ENCODE measurements at regions not wholly inside any gene's neighbourhood (a gene's known extent, or its start where the extent isn't known, plus 50 kb on each side); places are given as distances from the start of the nearest gene placed in this dataset.

GRCh38 chr13:40161351-40161810 is 505.1 kb downstream of the FOXO1 start:
- H3K4me3 ChIP-seq (ENCODE audit: low read depth, low read length) = no peak overlapping the region

GRCh38 chr13:40161931-40162330 is 504.5 kb downstream of the FOXO1 start:
- H3K4me3 ChIP-seq (ENCODE audit: low read depth, low read length) = no peak overlapping the region

DNA sequence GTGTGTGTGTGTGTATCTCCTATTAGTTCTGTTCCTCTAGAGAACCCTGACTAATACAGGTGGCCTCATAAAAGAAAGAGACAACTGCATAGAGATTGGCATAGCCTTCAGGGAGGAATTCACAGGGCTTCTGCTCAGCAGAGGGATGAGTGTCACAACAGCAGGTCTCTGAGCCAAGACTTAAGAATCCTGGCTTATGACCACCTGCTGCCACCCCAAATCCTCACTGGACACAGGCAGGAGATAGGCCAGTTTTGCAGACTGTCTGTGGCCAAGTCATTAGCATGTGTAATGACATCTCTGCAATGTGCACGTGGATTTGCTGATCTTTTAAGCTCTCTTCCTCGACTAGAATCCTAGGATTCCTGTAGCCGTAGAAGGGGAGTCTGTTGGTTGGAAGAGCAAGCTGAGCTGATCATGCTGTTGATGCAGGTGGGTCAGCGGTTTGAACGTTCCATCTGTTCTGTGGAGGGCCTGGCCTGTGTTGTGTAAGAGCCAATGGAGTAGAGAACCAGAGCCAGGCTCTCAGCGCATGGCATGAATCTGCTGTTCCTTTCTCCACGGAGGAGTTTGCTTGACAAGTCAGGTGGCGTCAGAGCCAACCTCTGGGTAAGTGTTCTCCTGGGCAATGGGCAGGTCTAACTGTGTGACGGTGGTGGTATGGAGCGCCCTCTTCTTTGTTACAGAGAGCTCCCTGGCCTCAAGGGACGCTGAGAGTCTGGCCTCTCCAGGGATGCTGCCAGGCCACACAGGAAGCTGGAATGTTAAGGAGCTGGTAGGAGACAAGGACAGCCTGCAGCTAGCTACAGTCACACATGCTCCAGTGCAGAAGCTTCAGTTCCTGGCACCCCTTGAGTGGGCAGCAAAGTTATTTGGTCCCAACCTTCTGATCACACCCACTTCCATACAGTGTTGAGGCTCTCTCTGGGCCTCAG is 503.1 kb downstream of the FOXO1 start:
- H3K4me3 ChIP-seq (ENCODE audit: low read depth, low read length) = no peak overlapping the region

DNA sequence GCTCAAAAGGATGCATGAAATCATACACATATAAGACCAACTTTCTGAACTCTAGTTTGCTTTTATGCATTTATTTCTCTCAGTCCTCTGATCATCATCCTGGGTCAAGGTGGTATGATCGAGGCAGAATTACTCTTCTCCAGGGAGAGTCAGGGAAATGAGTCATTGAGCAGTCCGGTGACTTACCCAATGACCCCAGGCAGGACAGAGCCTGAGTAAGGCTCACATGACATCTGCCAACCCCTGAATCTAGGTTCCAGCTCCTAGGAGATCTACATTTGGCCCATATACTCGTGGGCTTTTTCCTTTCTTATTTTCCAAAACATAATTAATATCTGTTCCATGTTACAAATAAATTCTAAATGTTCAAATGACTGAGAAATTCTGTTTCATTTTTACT is 502.3 kb downstream of the FOXO1 start:
- H3K4me3 ChIP-seq (ENCODE audit: low read depth, low read length) = no peak overlapping the region

GRCh38 chr13:40165316-40165932 is 501.0 kb downstream of the FOXO1 start:
- H3K4me3 ChIP-seq (ENCODE audit: low read depth, low read length) = no peak overlapping the region

DNA sequence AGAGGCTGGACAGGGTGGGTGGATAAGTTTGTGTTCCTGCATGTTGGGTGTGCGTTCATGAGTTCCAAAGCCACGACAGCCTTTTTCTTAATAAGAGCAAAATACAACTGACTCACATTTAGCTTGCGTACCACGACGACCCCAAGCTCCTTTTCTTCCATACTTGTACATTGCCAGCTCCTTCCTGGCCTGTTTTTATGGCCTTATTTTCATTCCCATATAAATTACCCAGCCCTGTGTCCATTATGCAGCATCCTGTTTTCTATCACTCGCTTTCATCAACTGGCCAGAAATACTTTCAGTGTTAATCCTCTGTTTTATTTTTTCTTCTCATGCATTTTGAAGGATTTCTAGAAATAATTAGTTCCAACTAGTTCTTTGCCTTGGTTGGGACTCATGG is 499.1 kb downstream of the FOXO1 start:
- H3K4me3 ChIP-seq (ENCODE audit: low read depth, low read length) = no peak overlapping the region

- no peak overlapping the region for H3K4me3 ChIP-seq (ENCODE audit: low read depth, low read length)
These were observed 497.8 kb downstream of the FOXO1 start for GRCh38 chr13:40168425-40169166.

GRCh38 chr13:40169476-40169875 is 497.0 kb downstream of the FOXO1 start:
- H3K4me3 ChIP-seq (ENCODE audit: low read depth, low read length) = no peak overlapping the region

GRCh38 chr13:40170091-40170490 is 496.4 kb downstream of the FOXO1 start:
- no peak overlapping the region for H3K4me3 ChIP-seq (ENCODE audit: low read depth, low read length)

- no peak overlapping the region for H3K4me3 ChIP-seq (ENCODE audit: low read depth, low read length)
These were observed 495.5 kb downstream of the FOXO1 start for GRCh38 chr13:40170982-40171381.

DNA sequence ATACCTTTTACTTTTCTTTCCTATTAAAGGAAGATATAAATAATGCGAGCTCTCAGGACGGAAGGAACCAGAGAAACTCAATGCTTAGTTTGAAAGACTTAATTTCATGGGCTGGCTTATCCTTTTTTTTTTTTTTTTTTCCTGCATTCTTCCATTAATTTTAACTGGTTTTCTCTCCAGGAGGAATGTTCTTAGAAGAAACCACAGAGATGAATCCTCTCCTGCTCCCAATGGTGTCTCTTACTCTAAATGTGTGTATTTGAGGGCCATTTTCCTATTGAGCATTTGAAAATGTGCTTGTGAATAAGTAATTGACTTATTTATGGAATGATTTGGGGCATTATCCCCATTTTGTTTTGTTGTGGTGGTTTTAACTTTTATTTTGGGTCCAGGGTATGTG is 494.9 kb downstream of the FOXO1 start:
- no peak overlapping the region for H3K4me3 ChIP-seq (ENCODE audit: low read depth, low read length)

- H3K4me3 ChIP-seq (ENCODE audit: low read depth, low read length) = peak overlapping the region; percentile 8
These were observed 494.3 kb downstream of the FOXO1 start for GRCh38 chr13:40172149-40172591.

- no peak overlapping the region for H3K4me3 ChIP-seq (ENCODE audit: low read depth, low read length)
These were observed 493.6 kb downstream of the FOXO1 start for GRCh38 chr13:40172878-40173277.

DNA sequence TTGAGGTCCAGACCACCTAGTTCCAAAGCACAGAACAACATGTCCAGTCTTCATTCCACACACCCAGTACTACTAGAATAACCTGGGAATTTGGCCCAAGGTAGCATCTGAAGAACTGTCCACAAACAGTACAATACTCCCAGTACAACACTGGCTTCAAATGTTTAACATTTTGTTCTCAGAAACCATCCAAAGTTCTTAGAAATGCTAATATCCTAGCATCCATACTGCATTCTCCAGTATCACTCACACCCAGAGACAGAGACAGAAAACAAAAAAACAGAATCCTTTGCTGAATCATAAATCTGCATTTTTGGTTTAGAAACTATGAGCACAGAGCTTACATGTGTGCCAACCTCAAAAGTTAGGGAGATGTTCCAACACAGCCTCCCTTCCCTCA is 490.8 kb downstream of the FOXO1 start:
- no peak overlapping the region for H3K4me3 ChIP-seq (ENCODE audit: low read depth, low read length)

DNA sequence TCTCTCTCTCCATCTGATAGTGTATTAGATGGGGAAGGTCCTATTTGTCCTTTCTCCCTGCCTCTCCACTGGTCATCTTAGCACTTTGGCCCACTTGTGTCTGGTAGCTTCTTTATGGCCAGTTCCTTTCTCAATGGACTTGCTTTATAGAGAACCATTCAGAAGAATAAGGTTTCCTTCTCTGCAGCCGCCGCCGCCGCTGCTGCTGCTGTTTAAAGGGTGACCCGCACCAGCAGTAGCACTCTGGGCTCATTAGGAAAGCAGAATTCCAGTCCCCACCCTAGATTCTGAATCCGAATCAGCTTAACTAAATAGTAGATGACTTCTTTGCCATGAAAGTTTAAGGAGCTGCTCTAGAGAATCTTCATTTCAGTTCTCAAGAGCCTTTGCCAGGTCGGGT is 490.2 kb downstream of the FOXO1 start:
- H3K4me3 ChIP-seq (ENCODE audit: low read depth, low read length) = no peak overlapping the region

DNA sequence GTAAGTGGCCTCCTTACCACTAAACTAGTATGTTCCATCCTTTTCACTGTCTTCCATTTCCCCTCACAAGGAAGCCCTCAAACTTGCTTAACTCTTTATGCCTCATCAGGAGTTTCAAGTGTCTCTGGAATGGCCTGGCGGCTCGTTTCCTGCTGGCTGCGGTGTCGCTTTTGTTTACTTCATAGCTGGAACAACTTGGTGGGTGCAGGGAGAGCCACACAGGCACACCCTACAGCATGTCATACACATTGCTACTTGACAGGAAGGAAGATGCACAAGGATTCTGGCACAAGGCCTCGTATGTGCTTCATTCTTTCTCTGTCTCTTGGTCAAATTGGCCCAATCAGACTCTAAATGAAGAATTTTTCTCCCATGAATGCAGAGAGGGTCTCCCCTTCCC is 488.3 kb downstream of the FOXO1 start:
- H3K4me3 ChIP-seq (ENCODE audit: low read depth, low read length) = no peak overlapping the region

- H3K4me3 ChIP-seq (ENCODE audit: low read depth, low read length) = no peak overlapping the region
These were observed 486.8 kb downstream of the FOXO1 start for GRCh38 chr13:40179445-40180281.

DNA sequence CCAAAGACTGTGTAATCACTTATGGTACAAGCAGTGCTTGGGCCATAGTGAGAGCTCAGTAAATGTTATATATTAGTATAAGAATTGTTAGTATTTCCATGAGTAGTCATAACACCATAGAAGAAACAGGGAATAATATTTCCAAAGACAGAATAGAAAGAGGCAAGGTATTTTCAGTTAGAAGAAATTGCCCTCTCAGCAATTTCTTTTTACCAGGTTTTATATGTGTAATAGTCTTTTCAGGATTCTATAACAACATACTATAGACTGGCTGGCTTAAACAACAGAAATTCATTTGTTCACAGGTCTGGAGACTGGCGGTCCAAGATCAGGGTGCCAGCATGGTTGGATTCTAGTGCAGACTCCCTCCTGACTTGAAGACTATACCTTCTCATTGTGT is 485.7 kb downstream of the FOXO1 start:
- no peak overlapping the region for H3K4me3 ChIP-seq (ENCODE audit: low read depth, low read length)

DNA sequence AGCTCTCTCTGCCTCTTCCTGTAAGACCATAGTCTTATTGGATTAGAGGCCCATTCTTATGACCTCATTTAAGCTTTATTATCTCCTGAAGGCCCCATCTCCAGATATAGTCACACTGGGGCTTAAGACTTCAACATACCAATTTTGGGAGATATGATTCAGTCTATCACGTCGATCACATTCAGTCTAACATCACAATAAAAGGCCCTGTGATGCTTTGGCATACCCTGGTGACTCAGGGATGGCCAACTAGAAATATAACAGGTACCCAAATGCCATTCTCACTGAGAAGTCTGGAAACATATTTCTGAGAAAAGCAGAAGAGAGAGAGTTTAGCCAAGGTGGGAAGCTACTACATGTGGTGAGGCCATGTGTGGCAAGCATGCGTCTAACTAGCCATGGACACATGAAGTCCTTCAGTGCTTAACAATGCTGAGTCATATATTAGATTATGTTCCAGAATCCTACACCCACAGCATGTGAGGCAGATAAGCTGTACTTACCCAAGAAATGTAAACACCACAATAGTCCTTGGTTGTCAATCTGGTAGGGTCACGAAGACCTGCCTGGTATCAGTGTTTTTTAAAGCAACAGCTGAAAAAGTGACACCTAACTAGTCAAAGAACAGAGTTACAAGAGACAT is 485.1 kb downstream of the FOXO1 start:
- no peak overlapping the region for H3K4me3 ChIP-seq (ENCODE audit: low read depth, low read length)

DNA sequence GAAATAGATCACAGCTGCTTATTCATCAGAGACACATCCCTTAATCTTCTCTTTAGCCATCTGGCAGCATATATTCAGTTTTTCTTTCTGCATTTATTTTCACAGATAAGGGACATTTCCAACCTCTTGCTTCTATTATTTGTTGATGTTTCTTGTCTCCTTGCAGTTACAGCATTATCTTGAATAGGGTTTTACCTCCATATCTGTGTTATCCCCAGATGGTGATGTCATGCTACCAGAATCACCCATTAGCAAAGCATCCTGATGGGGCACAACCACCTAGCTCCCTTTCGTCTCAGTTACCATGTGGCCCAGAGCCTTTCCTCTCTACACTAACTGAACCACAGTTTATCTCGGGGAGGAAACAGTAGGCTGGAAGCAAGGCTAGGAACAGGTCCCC is 483.9 kb downstream of the FOXO1 start:
- no peak overlapping the region for H3K4me3 ChIP-seq (ENCODE audit: low read depth, low read length)

All from iPS-11a (cell line).